Hematopoietic multipotent progenitor cell treated with erythropoietin and hydrocortisone succinate and interleukin-3 and kit ligand, for 15 days (in vitro differentiated cells): ENCODE measurements at regions not wholly inside any gene's neighbourhood (a gene's known extent, or its start where the extent isn't known, plus 50 kb on each side); places are given as distances from the start of the nearest gene placed in this dataset.

Experiments
- DNase-seq: peaks from one replicate; pipeline ENCODE4 v3.0.0-alpha.2; 2015; ENCODE audit warnings: low spot score

DNA sequence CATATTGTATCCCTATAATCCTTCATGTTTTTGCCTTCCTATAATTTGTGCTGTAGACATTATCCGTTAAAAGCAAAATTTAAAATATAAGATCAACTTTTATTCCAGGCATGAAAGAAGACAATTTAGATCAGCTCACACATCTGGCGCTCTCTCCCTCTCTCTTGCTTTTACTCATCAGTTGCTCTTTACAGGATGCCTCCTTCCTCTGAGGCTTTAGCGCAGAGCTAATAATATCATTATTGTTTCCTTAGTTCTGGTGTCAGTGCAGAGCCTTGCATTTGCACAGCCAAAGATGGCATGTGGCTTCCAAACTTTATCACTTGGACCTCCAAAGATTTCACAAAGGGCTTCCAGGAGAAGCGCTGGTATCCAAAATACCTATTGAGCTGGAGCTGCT, 295.1 kb downstream of the FGF9 start:
- no peak for DNase-seq

- no peak for DNase-seq
Measured at GRCh38 chr13:21967871-21968270, 297.0 kb downstream of the FGF9 start.

- no peak for DNase-seq
Measured at GRCh38 chr13:21970172-21970571, 299.3 kb downstream of the FGF9 start.

GRCh38 chr13:21970918-21971317, 300.0 kb downstream of the FGF9 start:
- no peak for DNase-seq

GRCh38 chr13:21971662-21972621, 301.1 kb downstream of the FGF9 start:
- DNase-seq, result no peak

DNA sequence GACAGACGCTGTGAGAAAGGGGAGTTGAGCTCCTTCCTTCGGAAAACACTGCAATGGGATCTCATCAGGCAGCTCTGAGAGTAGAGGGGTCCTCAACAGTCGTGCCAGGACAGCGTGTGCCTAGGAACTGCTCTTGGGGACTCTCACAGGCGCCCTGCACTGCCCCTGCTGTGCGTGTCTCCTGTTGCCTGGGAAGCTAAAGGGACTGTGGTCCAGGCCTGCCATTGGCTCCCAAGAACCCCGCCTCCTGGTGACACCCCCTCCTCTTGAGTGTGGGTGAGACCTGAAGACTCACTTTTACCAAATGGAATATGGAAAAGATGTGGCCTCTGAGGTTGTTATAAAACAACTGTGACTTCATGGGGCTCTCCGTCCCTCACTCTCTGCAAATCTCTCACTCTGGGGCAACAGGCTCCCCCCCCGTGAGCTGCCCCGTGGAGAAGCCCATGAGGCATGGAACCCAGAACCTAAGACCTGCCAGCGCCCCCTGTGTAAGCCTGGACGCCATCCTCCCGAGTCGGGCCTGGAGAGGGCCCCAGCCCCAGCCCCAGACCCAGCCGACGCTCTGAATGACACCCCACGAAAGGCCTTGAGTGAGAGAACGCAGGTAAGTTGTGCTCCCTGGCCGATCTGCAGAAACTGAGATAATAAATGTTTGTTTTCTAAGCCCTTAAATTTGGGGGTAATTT, 302.7 kb downstream of the FGF9 start:
- DNase-seq, result no peak

DNA sequence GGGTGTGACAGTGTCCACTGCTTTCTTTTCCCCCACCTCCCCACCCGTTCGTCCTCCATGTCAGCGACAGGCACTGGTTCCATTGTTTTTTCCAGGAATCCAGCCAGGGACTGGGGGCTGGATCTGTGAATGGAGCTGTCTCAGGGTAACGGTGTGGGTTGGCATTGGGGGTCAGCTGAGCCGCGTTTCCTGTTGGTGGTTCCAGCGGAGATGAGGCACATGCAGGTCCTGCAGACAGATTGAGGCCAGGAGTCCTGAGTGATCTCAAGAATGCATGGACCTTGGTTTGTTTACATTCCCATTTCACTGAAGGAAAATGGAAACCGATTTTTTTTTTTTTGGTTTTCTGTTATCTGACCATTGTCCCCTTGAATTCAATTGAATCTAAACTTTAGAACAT, 303.9 kb downstream of the FGF9 start:
- DNase-seq, result no peak

- no peak for DNase-seq
Measured at GRCh38 chr13:21976159-21976558, 305.3 kb downstream of the FGF9 start.

DNA sequence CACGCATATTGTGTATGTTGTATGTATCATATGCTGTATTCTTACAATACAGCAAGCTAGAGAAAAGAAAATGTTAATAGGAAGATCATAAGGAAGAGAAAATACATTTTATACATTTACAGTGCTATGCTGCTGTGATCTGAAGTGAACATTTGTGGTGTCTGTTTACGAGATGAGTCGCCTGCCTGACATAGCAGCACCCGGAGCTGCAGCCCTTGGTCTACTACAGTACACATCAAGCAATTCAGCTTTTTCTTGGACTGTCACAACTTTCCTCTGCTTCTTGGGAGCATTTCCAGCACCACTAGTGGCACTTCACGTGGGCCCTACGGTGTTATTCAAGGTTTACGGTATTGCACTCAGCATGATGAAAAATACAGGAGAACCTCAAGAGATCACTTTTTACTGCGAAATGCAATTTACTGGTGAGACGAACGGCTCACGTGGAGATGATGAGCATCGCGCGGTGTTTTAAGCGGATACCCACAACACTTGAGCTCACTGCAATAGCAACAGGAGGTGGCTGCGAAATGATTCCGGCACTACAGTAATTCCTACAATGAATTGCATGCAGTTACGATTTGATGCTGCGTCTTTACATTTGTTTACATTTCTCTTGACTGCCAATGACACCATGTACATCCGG, 308.4 kb downstream of the FGF9 start:
- no peak for DNase-seq

DNA sequence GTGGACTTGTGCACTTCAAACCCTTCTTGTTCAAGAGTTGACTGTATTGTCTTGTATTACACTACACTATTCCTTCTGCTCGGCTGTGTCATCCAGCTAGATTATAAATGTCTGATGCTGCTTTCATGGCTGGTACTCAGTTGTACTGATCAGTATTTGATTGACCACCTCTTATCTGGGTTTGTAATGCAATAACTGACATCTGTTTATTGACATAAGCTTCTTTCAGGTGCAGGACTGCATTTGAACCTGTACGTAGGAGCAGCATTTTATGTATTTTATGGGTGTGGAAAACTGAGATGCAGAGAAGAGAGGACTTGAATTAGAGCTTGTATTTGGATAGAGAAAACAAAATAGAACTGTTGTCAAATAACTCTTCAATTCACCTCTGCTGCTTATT, 309.2 kb downstream of the FGF9 start:
- DNase-seq, result no peak

DNA sequence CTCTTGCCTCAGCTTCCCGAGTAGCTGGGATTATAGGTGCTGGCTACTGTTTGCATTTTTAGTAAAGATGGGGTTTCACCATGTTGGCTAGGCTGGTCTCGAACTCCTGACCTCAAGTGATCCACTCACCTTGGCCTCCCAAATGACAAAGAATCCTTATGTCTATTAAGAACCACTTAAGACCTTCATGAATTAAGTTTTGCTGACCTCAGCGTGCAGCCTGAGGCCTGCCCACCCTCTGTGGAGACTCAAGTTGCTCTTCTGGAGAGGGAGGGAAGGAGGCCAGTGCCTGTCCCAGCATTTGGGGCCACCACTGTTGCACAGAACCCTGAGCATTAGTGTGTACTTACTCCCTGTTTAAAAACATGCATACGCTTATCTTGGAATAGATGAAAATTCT, 313.3 kb downstream of the FGF9 start:
- no peak for DNase-seq

DNA sequence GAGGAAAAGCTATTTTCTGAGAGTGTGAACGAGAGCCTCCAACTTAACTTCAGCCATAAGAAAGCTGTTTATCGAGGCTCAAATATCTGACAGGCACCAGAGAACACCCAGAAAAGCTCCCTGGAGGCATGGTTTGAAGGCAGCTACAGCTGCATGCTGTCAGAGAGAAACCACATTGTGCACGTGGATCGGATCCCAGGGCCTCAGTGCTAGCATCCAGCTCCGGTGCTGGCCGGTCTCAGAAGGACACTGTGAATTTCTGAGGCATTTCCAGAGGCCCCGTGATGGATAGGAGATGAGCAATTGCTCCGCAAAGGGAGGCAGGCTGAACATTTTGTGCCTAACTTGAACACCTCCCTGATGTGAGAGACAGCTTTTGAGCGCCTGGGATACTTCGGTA, 315.7 kb downstream of the FGF9 start:
- no peak for DNase-seq

- DNase-seq, result no peak
Measured at GRCh38 chr13:21987793-21988192, 316.9 kb downstream of the FGF9 start.

- no peak for DNase-seq
Measured at GRCh38 chr13:21988624-21989023, 317.8 kb downstream of the FGF9 start.

DNA sequence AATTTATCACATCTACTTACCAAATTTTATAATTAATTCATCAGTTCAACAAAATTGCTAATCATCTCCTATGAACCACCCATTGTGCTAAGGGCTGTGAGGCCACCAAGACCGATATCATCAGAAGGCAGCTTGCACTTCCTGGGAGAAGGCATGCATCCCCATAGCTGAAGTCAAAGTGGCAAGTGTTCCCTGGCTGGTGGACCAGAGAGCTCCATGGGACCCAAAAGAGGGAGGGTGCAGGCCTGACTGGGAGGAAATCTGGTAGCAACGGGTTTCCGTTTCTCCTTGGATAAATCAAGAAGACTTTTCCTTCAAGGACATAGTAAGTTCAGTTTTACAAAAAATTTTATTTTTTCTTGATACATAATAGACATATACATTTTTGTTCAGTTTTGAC, 325.2 kb downstream of the FGF9 start:
- DNase-seq, result no peak

DNA sequence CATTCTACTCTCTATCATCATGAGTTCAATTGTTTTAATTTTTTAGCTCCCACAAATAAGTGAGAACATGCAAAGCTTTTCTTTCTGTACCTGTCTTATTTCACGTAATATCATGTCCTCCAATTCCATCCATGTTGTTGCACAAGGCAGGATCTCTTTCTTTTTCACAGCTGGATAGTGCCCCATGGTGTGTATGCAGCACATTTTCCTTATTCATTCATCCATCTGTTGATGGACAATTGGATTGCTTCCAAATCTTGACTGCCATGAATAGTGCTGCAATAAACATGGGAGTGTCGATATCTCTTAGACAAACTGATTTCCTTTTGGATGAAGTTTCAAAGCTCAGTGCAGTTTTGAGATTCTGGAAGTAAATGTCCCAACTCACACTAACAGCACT, 326.9 kb downstream of the FGF9 start:
- DNase-seq, result no peak

DNA sequence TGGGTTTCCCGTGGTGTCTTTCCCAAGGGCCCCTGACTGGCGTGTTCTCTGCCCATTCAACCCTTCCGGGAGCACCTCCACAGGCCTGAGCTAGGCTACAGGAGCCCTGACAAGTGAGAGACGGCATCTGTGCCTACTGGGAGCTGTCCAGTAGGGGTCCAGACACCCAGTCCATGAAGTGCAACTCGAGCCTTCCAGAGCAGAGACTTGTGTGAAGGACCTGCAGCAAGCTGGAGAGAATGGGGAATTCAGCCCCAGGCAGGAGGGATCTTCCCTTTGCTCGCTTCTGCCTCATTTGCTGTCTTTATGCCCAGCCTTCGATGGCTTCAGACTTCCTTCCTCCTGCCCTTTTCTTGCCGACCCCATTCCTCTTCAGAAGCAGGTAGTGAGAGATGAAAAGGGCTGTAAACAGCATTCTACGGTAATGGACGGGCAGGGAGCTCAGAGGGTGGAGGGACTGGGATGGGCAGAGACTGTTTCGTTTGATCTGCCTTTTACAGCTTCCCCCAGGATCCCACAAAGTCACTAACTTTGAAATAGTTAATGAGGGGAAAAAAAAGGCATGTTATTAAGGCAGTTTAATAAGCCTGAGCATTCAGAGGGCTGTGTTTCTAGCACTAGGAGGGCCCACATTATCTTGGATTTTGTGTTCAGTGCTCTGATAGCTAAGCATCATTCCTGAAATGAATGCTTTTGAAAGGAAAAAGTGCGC, 327.6 kb downstream of the FGF9 start:
- no peak for DNase-seq

DNA sequence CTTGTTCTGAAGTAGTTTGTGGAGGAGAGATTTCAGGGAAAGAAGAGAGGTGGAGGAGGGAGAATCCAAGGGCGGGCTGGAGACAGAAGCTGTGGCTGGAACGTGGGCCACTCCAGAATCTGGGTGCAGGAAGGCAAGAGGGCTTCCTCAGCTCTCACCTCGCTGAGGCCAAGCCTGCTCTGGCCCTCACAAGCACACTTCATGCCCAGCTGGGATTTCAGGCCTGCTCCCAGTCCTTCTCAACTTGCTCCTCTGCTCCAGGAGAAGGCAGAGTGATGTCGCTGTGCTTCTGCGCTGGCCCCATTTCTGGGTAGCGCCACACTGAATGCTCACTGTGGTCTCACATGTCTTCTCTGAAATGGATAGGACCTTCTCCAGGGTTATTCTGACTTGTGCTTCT, 328.8 kb downstream of the FGF9 start:
- no peak for DNase-seq

DNA sequence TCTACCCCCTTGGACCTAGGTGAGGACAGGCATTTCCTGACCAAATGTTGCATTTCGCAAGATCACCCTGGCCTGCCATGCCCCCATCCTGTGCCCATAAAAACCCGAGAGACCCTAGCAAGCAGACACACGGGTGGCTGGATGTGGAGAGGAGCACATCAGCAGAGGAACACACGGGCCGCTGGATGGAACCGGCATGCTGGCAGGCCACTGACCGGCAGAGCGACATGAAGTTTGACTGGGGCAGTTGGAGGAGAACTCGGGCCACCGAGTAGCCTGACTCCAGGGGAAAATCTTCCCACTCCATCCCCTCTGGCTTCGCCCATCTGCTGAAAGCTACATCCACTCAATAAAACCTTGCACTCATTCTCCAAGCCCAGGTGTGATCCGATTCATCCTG, 329.3 kb downstream of the FGF9 start:
- DNase-seq, result no peak

DNA sequence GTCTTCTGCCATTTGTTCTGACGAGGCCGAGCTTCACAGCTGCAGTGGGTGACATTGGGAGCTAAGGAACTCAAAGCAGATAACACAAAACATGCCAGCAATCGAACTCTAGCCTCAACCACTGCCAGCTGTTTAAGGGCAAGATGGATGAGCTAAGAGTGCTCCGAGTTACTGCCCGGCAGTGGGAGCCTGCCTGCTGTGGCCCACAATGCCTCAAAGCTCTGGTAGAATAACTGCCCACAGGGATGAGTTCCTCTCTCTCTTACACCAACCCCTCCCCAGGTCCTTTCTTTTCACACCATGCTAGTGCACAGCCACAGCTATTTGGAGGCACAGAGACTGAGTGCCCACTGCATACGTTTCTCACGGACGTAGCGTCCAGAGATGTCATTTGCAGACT, 330.5 kb downstream of the FGF9 start:
- no peak for DNase-seq

DNA sequence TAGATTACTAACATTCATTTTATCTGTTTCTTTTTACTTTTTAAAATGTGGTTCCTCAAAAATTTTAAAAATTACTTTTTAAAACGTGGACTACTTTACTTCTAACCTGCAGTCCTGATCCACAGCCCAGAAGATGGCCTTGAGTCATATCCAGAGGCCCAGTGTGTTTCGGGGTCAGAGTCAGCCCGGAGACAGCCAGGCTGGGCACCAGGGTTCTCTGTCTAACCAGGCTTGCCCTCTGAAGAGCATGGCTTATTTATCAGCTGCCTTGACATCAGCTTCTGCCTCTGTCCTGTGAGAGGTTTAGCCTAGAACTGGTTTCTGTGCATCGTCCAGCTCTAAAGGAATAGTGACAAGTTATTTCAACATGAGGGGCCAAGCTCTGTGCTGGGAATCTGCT, 332.0 kb downstream of the FGF9 start:
- no peak for DNase-seq

- DNase-seq, result no peak
Measured at GRCh38 chr13:22009500-22009899, 338.6 kb downstream of the FGF9 start.
